ENCODE measurements at regions not wholly inside any gene's neighbourhood (a gene's known extent, or its start where the extent isn't known, plus 50 kb on each side); places are given as distances from the start of the nearest gene placed in this dataset.

GRCh38 chr21:41611441-41611840, 103.5 kb upstream of the TMPRSS2 start:
- TF ChIP-seq CTCF (conservative IDR thresholded peaks at IDR 0.05 in 1 of 2, IDR thresholded peaks at IDR 0.05 in 1 of 2; ENCODE audit: low read depth in 1 of 2, low read length in 2 of 2) (no peak), EZH2 (IDR thresholded peaks at IDR 0.05; ENCODE audit: low read length, missing control alignments) (no peak)

All from fibroblast of lung (primary cell).